ENCODE measurements at regions not wholly inside any gene's neighbourhood (a gene's known extent, or its start where the extent isn't known, plus 50 kb on each side); places are given as distances from the start of the nearest gene placed in this dataset.

DNA sequence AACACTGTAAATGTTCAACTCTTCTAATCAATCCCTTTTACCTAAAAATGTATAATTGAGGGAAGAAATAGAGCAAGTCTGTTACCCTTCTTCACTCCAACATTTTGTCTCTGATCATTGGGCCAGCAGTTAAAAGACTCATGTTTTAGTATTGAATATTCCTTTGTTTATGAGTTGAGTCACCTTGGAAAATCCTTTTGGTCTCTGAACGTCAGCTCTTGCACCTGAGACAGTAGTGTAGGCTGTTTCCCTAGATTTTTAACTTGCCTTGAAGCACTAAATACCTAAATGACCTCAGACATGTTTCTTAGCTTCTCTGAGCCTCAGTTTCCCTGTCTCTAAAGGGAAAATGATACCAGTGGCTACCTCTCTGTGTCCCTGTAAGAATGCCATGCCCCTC is 184.2 kb downstream of the RFC3 start:
- 45 to 70% methylated on average over 1 of the region's 1 CpG for WGBS, 2 donors
- Histone ChIP-seq H3K4me3 (no peak overlapping the region), H3K27ac (no peak overlapping the region), H3K9me3 (no peaks in the 10 kb centered on the region), H3K4me1 (no peaks in the 10 kb centered on the region), H3K36me3 (no peaks in the 10 kb centered on the region), H3K27me3 (no peaks in the 10 kb centered on the region)
- ATAC-seq (no peak), FAIRE-seq (no peak), DNase-seq (no peak)
- TF ChIP-seq, protein P1, sequence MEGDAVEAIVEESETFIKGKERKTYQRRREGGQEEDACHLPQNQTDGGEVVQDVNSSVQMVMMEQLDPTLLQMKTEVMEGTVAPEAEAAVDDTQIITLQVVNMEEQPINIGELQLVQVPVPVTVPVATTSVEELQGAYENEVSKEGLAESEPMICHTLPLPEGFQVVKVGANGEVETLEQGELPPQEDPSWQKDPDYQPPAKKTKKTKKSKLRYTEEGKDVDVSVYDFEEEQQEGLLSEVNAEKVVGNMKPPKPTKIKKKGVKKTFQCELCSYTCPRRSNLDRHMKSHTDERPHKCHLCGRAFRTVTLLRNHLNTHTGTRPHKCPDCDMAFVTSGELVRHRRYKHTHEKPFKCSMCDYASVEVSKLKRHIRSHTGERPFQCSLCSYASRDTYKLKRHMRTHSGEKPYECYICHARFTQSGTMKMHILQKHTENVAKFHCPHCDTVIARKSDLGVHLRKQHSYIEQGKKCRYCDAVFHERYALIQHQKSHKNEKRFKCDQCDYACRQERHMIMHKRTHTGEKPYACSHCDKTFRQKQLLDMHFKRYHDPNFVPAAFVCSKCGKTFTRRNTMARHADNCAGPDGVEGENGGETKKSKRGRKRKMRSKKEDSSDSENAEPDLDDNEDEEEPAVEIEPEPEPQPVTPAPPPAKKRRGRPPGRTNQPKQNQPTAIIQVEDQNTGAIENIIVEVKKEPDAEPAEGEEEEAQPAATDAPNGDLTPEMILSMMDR (IDR thresholded peaks at IDR 0.05): no peak
- intact Hi-C loops (cut with DNase I): no loop called here

DNA sequence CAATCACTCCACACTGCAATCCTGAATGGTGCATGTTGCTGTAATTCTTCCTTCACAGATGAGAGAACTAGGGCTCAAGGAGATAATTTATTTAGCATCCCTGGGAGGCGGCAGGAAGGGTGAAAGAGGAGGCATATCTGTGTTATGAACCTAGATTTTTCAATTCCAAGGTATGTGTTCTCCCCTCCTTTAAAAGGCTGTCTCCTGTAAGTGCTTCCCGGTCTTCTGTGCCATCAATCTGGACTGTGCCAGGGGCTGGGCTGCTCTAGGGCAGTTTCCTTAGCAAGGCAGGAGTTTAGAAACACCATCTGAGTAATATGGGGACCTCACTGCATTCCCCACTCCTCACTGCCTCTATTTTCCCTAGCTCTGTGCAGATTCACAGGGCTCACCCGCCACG is 185.0 kb downstream of the RFC3 start:
- FAIRE-seq: no peak
- H3K27me3 ChIP-seq: no peaks in the 10 kb centered on the region
- no peak for ATAC-seq
- no peaks in the 10 kb centered on the region for H3K9me3 ChIP-seq
- WGBS, 2 donors: 89 to 91% methylated on average over 4 of the region's 4 CpGs
- no peaks in the 10 kb centered on the region for H3K36me3 ChIP-seq
- H3K4me3 ChIP-seq: no peak overlapping the region
- intact Hi-C loops (cut with DNase I): no loop called here
- no peaks in the 10 kb centered on the region for H3K4me1 ChIP-seq
- H3K27ac ChIP-seq: no peak overlapping the region
- TF ChIP-seq, protein P1 (IDR thresholded peaks at IDR 0.05): no peak
- DNase-seq: no peak

DNA sequence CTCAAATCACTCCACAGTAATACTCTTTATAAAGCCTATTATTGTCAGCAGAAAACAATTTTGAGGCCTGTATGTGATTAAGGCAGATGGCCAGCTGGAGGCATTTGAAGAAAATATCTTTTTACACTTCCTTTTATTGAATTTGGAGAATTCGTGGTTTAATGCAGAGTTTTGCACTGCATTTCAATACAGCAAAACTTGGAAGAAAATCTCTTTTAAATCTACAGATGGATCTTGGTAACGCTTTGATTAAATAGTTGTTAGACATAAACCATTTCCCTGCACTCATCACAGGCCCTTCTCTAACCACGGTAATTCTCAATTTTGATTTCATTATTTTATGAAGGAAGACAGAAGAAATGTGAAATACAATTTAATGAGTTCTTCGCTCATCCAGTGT is 185.7 kb downstream of the RFC3 start:
- no peak for FAIRE-seq
- no peaks in the 10 kb centered on the region for H3K4me1 ChIP-seq
- H3K9me3 ChIP-seq: no peaks in the 10 kb centered on the region
- no peaks in the 10 kb centered on the region for H3K27me3 ChIP-seq
- no peak for ATAC-seq
- no peaks in the 10 kb centered on the region for H3K36me3 ChIP-seq
- no peak for DNase-seq
- intact Hi-C loops (cut with DNase I): no loop called here
- H3K4me3 ChIP-seq: no peak overlapping the region
- no peak overlapping the region for H3K27ac ChIP-seq
- 65 to 84% methylated on average over 4 of the region's 4 CpGs for WGBS, 2 donors
- TF ChIP-seq, protein P1 (IDR thresholded peaks at IDR 0.05): no peak

- no peaks in the 10 kb centered on the region for H3K27me3 ChIP-seq
- no peaks in the 10 kb centered on the region for H3K4me1 ChIP-seq
- no peak overlapping the region for H3K4me3 ChIP-seq
- H3K27ac ChIP-seq: no peak overlapping the region
- WGBS, 2 donors: 91 to 95% methylated on average over 14 of the region's 14 CpGs
- ATAC-seq (no peak), DNase-seq (no peak), FAIRE-seq (no peak)
- no peaks in the 10 kb centered on the region for H3K9me3 ChIP-seq
- intact Hi-C loops (cut with DNase I): no loop called here
- TF ChIP-seq, protein P1 (IDR thresholded peaks at IDR 0.05): no peak
- H3K36me3 ChIP-seq: no peaks in the 10 kb centered on the region
These were observed 186.7 kb downstream of the RFC3 start for GRCh38 chr13:34004676-34005075.

GRCh38 chr13:34006011-34006410 is 188.1 kb downstream of the RFC3 start:
- no peaks in the 10 kb centered on the region for H3K27me3 ChIP-seq
- H3K27ac ChIP-seq: no peak overlapping the region
- no peak overlapping the region for H3K4me3 ChIP-seq
- no peaks in the 10 kb centered on the region for H3K4me1 ChIP-seq
- ATAC-seq: no peak
- H3K36me3 ChIP-seq: no peaks in the 10 kb centered on the region
- TF ChIP-seq, protein P1 (IDR thresholded peaks at IDR 0.05): no peak
- intact Hi-C loops (cut with DNase I): no loop called here
- no peaks in the 10 kb centered on the region for H3K9me3 ChIP-seq
- FAIRE-seq: no peak
- no peak for DNase-seq
- WGBS, 2 donors: 53 to 67% methylated on average over 2 of the region's 2 CpGs

Data from pancreas (tissue), 10 donors.